NCI-H748 treated with DMSO at 0.1 percent for 48 hours (cell line): ENCODE measurements at regions not wholly inside any gene's neighbourhood (a gene's known extent, or its start where the extent isn't known, plus 50 kb on each side); places are given as distances from the start of the nearest gene placed in this dataset.

Experiments used
- DNase-seq: peaks from one replicate; lab custom pipeline; 2025; lab: John Stamatoyannopoulos, UW

- no peak for DNase-seq
Observed at GRCh38 chr18:59758106-59758505, 60.9 kb upstream of the CCBE1 start.

- no peak for DNase-seq
Observed at GRCh38 chr18:59752666-59753065, 55.4 kb upstream of the CCBE1 start.

GRCh38 chr18:59751186-59751585 lies 54.0 kb upstream of the CCBE1 start:
- DNase-seq = no peak

GRCh38 chr18:59748628-59749360 lies 51.6 kb upstream of the CCBE1 start:
- DNase-seq = no peak
